ENCODE measurements at regions not wholly inside any gene's neighbourhood (a gene's known extent, or its start where the extent isn't known, plus 50 kb on each side); places are given as distances from the start of the nearest gene placed in this dataset.

GRCh38 chr18:67219821-67220220 is 296.7 kb downstream of the DSEL start:
- DNase-seq = no peak

- DNase-seq = no peak
Measured at GRCh38 chr18:67218556-67218955, 298.0 kb downstream of the DSEL start.

GRCh38 chr18:67217551-67218166 is 298.9 kb downstream of the DSEL start:
- peak; percentile 59 for DNase-seq

DNA sequence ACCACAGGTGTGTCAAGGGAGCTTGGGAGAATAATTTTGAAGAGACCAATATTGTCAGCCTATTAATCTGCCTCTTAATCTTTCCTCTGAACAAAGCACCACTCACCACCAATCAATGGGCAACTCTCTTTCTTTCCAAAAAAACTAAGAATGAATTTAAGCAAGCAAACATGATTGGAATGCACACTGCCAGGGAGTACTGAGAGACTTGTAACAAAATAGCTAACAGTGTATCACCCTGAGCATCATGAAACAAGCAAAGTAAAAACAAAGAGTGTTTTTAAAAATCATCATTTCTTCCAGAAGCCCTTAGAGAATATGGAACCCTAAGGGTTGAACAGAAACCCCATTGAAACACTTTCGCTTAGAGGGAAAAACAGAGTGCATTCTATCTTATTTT is 299.7 kb downstream of the DSEL start:
- no peak for DNase-seq

DNA sequence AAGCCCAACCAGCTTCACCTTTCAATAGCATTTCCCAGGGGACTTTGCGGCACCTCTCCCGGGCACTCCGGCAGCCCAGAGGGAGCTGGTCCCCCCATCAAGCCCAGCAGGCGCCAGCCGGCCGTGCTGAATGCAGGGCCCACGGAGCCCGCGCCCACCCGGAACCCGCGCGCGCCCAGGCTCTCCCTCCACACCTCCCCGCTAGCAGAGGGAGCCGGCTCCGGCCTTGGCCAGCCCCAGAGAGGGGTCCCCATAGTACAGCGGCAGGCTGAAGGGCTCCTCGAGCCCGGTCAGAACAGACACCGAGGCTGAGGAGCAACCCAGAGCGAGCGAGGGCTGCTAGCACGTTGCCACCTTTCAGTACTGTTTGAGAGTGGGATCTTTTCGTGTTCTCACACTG is 300.8 kb downstream of the DSEL start:
- DNase-seq = no peak

DNA sequence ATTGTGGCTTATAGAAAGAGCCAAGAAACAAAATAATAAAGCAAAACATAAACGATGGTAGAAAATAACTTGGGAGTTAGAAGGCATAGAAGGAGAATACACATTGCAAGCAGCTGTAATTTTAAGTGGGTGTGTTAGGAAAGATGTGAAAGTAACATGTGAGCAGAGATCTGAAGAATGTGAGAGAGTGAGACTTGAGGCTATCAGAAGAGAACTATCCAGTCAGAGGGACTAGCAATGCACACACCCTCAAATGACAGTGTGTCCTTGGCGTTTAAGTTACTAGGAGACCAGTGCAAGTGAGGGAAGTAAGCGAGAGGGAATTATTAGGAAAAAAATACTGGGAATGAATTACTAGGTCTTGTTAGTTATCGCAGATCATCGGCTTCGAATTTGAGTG is 304.9 kb downstream of the DSEL start:
- no peak for DNase-seq

GRCh38 chr18:67200665-67201064 is 315.9 kb downstream of the DSEL start:
- no peak for DNase-seq

GRCh38 chr18:67199993-67200617 is 316.4 kb downstream of the DSEL start:
- DNase-seq = peak; percentile 60

DNA sequence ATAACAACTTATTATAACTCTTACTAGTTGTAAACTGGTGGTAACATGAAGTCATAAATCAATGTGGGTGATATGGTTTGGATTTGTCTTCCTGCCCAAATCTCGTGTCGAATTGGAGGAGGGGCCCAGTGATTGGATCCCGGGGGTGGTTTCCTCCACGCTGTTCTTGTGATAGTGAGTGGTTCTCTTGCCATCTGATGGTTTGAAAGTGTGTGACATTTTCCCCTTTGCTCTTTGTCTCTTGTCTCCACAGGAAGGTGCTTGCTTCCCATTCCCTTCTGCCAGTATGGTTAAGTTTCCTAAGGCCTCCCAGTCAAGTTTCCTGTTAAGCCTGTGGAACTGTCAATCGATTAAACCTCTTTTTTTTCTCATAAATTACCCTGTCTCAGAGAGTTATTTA is 321.6 kb downstream of the DSEL start:
- no peak for DNase-seq

DNA sequence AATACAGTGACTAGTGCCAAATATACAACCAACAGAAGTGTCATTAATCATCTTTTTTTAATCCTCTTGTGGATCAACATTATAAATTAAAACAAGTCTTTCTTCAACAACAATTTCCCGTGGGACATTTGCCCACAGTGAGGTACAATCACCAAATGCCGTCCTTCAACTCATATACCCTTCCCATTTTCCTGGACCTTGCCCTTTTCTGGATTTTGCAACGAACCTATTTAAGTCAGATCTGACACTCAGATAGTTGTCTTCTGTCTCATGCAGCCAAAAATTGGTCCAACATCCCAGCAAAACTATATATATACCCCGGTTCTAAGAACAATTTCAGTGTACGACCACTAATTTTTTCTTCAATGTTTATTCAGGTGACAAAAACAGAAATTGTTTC is 324.0 kb downstream of the DSEL start:
- DNase-seq = no peak

- DNase-seq = no peak
Measured at GRCh38 chr18:67183398-67183797, 333.1 kb downstream of the DSEL start.

GRCh38 chr18:67179726-67180125 is 336.8 kb downstream of the DSEL start:
- no peak for DNase-seq

- DNase-seq = no peak
Measured at GRCh38 chr18:67159662-67160061, 356.9 kb downstream of the DSEL start.

DNA sequence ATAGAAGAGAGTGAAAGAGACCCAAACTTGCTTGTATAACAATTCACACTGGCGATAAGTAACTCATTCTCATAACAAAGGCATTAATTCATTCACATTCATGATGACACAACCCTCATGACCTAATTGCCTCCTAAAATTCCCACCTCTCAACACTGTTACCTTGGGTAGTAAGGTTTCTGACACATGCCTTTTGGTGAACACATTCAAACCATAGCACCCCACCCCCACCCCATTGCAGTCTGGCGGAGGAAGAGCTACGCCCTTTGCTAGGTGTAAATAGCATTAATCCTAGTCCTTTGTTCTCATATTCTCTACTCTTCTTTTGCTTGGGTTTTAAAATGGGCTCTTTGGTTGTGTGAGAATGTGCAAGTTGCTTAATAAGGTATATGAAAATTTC is 361.5 kb downstream of the DSEL start:
- DNase-seq = no peak

- DNase-seq = no peak
Measured at GRCh38 chr18:67151366-67151765, 365.2 kb downstream of the DSEL start.

DNA sequence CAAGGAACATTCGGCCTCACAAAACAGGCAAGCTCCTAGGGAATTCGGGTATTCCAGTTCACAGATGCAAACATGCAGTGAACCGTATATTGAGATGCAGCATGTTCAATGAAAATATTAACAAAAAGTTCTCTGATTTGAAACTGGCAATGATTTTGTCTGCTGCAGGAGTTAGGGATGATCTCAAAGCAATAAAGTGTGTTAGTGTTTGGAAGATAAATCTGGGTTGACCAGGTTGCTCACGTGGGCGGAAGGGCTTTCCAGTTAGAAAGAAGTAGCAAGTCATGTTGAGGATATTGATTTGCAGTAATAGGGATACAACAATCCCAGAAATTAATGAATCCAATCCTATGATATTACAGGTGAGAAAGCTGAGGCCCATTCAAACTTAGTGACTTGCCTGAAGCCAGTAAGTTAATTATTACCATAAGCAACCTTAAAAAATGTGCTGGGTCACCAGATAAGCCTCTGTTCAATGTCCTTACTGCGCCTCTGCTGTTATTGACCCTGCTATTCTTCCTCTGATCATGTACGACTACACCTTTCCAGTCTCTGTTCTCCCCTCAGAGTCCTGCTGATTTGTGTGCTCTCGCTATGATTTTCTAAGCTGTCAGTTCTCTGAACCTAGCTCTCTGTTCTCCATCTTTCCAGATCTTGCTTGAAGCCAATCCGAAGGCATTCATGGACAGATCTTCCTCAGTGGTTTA is 370.8 kb downstream of the DSEL start:
- no peak for DNase-seq

GRCh38 chr18:67144329-67144728 is 372.2 kb downstream of the DSEL start:
- no peak for DNase-seq

DNA sequence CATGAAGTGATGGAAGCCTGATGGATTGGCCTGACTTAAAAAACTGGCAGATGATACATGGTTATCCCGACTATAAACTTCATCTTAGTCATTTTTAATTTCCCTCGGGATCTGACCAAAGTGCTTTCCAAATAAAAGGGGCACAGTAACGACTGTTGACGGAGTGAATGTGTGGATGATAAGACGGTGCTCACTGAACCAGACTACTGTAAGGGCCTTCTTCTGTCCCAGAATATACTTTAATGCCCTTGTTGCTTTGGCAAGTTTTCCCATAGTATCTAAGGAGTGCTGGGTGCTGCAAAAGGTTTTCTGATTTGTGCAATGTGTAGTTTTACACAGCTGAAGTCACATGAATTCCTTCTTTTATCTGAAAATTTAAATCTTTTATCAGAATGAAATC is 373.5 kb downstream of the DSEL start:
- no peak for DNase-seq

- no peak for DNase-seq
Measured at GRCh38 chr18:67142604-67143003, 373.9 kb downstream of the DSEL start.

GRCh38 chr18:67140495-67140894 is 376.0 kb downstream of the DSEL start:
- no peak for DNase-seq

- DNase-seq = no peak
Measured at GRCh38 chr18:67139899-67140298, 376.6 kb downstream of the DSEL start.

- no peak for DNase-seq
Measured at GRCh38 chr18:67135981-67136380, 380.5 kb downstream of the DSEL start.

DNA sequence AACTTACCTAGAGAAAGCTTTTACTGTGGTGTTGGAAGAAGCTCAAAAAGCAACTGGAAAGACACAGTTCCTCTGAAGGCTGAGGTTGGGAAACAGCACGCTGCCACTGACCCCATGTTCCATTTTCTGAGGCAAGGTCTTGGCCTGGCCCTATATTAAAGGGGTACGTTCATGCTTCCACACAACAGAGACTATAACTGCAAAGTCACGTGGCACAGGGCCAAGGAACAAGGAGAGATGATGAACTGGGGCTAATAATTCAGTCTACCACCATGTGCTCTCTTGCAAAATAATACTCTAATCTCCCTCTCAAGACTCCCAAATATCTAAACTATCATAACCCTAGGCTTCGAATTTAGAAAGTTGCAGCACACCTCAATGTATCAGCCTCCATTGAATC is 381.6 kb downstream of the DSEL start:
- no peak for DNase-seq

DNA sequence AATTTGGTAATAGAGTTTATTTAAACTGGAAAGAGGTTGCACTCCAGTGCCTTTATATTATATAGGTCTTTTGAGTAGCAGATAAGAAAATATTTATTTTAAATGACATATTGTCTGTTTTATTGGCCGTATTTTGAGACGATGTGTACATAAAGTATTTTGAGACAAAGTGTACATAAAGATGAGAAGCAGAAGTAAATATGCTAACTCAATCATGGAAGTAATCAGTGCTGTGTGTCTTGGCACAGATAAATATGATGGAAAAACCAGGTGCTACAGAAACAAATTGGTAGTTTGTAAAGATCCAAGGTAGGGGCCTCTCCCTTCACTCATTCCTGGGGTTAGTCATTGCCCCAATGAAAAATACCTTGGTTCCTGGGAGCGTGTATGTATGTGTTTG is 382.9 kb downstream of the DSEL start:
- DNase-seq = no peak

- DNase-seq = no peak
Measured at GRCh38 chr18:67132919-67133318, 383.6 kb downstream of the DSEL start.
